Tibial nerve (tissue), 4 donors: ENCODE measurements at regions not wholly inside any gene's neighbourhood (a gene's known extent, or its start where the extent isn't known, plus 50 kb on each side); places are given as distances from the start of the nearest gene placed in this dataset.

Source experiments
- CTCF ChIP-seq, 5 experiments: fragments of 200-600 bp in 3 of 5; fragments of 450-650 bp in 2 of 5; sonication (generic) in 3 of 5; IDR thresholded peaks; one replicate each; pipeline ENCODE4 v1.5.1; 2016 to 2019; ENCODE audit warnings: antibody characterized with exemption in 5 of 5, mild to moderate bottlenecking in 3 of 5, moderate library complexity in 2 of 5
- EP300 ChIP-seq, 2 donors: sonication (generic); formaldehyde crosslinking; IDR thresholded peaks; one replicate each; pipeline ENCODE4 v1.6.1; 2017; ENCODE audit warnings: antibody characterized with exemption in 2 of 2, mild to moderate bottlenecking in 1 of 2
- POLR2A ChIP-seq, 2 donors: fragments of 450-650 bp; IDR thresholded peaks; one replicate each; pipeline ENCODE4 v1.6.1; 2017; ENCODE audit warnings: antibody characterized with exemption in 2 of 2, mild to moderate bottlenecking in 2 of 2, moderate library complexity in 2 of 2

DNA sequence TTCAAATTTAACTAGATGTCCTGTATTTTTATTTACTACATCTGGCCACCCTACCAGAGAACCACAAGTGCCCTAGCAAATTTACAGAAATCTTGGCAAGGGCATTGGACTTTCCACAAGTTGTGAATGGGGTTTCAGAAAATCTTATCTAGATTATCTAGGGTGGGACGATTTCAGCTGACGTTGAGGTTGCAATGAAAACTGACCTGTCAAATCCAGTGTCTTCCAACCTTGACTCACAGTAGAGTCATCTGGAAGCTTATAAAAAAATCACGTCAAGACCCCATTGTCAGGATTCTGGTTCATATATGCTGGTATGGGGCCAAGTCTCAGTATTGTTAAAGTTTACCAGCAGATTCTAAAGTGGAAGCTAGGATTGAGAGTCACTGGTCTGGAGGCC is 109.6 kb upstream of the ACTBL2 start:
- TF ChIP-seq CTCF (IDR thresholded peaks at IDR 0.05) (no peak), POLR2A (IDR thresholded peaks at IDR 0.05) (no peak), EP300 (IDR thresholded peaks at IDR 0.05) (no peak)
